Colonic mucosa (tissue), 4 donors: ENCODE measurements at regions not wholly inside any gene's neighbourhood (a gene's known extent, or its start where the extent isn't known, plus 50 kb on each side); places are given as distances from the start of the nearest gene placed in this dataset.

Experiments
- DNase-seq: peaks from one replicate; pipeline ENCODE4 v3.0.0-alpha.2; 2020
- H3K27ac ChIP-seq: fragments of 200-600 bp; one replicate; pipeline ENCODE4 v1.8.0; 2021
- H3K27me3 ChIP-seq: fragments of 200-600 bp; one replicate; pipeline ENCODE4 v1.8.0; 2021
- H3K36me3 ChIP-seq: fragments of 200-600 bp; one replicate; pipeline ENCODE4 v1.8.0; 2021
- H3K4me1 ChIP-seq: fragments of 200-600 bp; one replicate; pipeline ENCODE4 v1.8.0; 2021; ENCODE audit warnings: mild to moderate bottlenecking
- H3K4me3 ChIP-seq: fragments of 200-600 bp; one replicate; pipeline ENCODE4 v1.8.0; 2021
- H3K9ac ChIP-seq, 2 donors: one replicate each; pipeline ENCODE4 v1.7.0; 2013; ENCODE audit warnings: control low read depth in 2 of 2, low read depth in 2 of 2, low read length in 2 of 2
- H3K9me3 ChIP-seq: fragments of 200-600 bp; one replicate; pipeline ENCODE4 v1.8.0; 2021
- intact Hi-C: fragments of 100-400 bp; cut with DNase I; formaldehyde crosslinking; loops from one replicate; pipeline ENCODE4 v1.14.1; 2022
- TF ChIP-seq, protein P1 (sequence below): fragments of 200-600 bp; IDR thresholded peaks from one replicate; pipeline ENCODE4 v1.8.0; 2022; ENCODE audit warnings: antibody characterized with exemption, mild to moderate bottlenecking
- donor health status: healthy.
- donor health status: DM: no; HTN: no; CAD: no.
- donor health status: DM: no; HTN: no; CAD: no.

DNA sequence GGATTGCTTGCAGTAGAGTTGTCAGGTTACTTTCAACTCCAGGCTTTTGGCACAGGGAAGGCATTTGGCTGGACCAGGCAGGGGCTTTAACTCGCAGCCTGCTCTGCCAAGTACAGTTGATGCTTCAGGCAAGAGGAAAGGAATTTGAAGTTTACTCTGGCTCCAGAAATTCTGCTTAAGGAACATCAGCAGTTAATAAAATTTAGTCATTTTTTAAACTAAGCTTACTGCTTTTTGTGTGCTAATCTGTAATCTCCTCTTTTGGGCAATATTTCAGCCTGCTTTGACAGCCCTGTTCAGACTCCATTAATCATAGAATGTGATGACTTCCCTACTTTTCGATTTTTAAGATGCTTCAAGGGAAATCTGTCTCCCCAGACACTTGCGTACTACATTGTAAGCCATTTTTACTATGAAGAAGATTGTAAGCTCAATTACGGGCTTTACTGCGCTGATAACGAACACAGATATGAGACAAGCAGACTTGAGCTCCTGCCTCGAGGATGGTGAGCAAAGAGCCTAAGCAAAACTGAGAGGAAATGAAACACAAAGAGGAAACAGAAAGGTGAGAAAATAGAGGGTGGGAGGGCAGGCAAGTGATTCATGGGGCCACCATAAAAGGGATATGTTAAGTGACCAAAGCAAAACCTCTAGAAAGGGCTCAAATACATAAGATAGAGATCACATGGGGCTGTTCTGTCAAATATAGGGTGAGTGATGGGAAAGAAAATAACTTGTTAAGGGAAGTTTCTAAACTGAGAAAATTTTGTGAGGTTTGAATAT, 76.6 kb upstream of the VAV3 start:
- H3K27ac ChIP-seq = no peak overlapping the region
- TF ChIP-seq, protein P1, sequence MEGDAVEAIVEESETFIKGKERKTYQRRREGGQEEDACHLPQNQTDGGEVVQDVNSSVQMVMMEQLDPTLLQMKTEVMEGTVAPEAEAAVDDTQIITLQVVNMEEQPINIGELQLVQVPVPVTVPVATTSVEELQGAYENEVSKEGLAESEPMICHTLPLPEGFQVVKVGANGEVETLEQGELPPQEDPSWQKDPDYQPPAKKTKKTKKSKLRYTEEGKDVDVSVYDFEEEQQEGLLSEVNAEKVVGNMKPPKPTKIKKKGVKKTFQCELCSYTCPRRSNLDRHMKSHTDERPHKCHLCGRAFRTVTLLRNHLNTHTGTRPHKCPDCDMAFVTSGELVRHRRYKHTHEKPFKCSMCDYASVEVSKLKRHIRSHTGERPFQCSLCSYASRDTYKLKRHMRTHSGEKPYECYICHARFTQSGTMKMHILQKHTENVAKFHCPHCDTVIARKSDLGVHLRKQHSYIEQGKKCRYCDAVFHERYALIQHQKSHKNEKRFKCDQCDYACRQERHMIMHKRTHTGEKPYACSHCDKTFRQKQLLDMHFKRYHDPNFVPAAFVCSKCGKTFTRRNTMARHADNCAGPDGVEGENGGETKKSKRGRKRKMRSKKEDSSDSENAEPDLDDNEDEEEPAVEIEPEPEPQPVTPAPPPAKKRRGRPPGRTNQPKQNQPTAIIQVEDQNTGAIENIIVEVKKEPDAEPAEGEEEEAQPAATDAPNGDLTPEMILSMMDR = no peak
- no peak for DNase-seq
- H3K9me3 ChIP-seq = no peaks in the 10 kb centered on the region
- H3K4me3 ChIP-seq = no peak overlapping the region
- no peaks in the 10 kb centered on the region for H3K36me3 ChIP-seq
- H3K27me3 ChIP-seq = no peaks in the 10 kb centered on the region
- intact Hi-C loops = no loop called here
- no peaks in the 10 kb centered on the region for H3K4me1 ChIP-seq
- H3K9ac ChIP-seq = no peak overlapping the region

DNA sequence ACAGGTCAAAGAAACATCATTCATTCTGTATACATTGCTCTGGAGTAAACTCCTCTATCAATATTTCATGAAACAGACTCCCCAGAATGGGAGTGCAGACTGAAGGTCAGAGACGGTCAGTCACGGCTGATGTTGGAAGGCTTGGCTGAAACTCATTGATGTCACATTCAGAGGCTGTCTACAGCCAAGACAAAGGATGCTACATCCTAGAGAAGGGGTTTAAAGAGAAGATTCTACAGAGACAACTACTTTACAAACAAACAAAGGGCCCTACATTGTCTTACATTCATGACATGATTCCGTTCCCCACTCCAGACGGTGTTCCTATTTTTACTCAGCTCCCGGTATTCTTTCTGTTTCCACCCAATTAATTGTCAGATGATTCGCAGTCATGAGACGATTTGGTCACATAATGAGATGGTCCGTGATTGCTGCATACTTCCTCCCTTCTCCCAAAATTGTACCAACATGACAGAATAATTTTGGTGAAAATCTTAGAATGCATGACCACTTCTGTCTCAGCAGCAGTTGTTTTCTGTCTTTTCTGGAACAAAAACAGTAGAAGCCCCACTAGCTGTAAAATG, 73.8 kb upstream of the VAV3 start:
- Histone ChIP-seq H3K4me1 (no peaks in the 10 kb centered on the region), H3K27me3 (no peaks in the 10 kb centered on the region)
- DNase-seq = no peak

DNA sequence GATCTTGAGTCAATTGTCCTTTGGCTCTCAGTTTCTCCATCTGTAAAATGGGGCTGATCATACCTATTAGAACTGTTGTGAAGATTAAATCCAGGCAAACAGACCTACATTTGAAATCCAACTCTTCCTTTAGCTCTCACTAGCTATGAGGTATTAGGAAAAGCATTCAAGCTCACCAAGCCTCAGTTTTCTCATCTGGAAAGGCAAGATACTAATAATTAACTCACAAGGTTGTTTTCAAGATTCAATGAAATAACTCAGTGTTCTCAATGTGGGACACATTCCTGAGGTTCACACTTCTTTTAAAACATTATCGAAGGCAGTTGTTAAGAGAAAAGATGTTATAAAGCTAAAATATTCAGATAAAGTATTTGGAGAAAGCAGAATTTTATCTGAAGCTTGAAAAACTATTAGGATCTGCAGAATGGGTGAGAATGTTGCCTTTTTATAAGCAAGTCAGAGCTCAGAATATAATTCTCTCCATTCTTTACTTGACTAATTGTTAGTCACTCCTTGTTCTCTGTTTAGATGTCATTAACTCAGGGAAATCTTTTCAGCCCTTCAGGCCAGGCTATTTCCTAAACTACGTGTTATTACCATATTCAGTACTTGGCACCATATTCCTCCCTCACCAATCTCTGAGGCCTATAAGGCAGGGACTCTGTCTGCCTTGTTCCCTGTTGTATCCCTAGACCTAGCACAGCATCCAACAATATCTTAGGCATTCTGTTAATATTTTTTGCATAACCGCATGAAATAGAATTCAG, 72.0 kb upstream of the VAV3 start:
- Histone ChIP-seq H3K36me3 (no peaks in the 10 kb centered on the region), H3K4me1 (no peaks in the 10 kb centered on the region), H3K27ac (no peak overlapping the region), H3K27me3 (no peaks in the 10 kb centered on the region), H3K9ac (no peak overlapping the region), H3K4me3 (no peak overlapping the region), H3K9me3 (no peaks in the 10 kb centered on the region)
- intact Hi-C loops = no loop called here
- TF ChIP-seq, protein P1 = no peak
- no peak for DNase-seq

More for the DNA sequence above, 73.8 kb upstream of the VAV3 start:
- Histone ChIP-seq H3K36me3 (no peaks in the 10 kb centered on the region), H3K9ac (no peak overlapping the region), H3K4me3 (no peak overlapping the region), H3K27ac (no peak overlapping the region), H3K9me3 (no peaks in the 10 kb centered on the region)
- TF ChIP-seq, protein P1 = no peak
- intact Hi-C loops = no loop called here

DNA sequence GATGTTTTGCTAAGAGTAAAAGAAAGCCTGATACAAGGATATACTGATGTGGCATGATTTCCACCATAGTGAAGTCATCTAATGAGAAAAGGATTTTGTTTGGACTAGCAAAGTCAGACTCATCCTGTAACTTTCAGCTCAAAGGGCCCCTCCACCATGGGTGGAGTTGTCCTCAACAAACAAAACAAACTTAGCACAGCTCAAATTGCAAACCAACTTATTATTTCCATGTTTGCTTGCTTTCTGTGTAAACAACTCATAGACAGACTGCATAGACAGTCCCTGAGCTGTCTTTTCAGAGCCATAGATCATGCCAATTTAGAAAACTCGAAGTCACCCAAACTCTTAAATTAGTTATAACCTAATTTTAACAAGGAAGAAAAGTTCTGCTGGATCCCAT, 69.4 kb upstream of the VAV3 start:
- Histone ChIP-seq H3K27ac (no peak overlapping the region), H3K4me1 (no peaks in the 10 kb centered on the region), H3K27me3 (no peaks in the 10 kb centered on the region), H3K36me3 (no peaks in the 10 kb centered on the region), H3K4me3 (no peak overlapping the region), H3K9ac (no peak overlapping the region), H3K9me3 (no peaks in the 10 kb centered on the region)
- intact Hi-C loops = no loop called here
- no peak for DNase-seq
- TF ChIP-seq, protein P1 = no peak

DNA sequence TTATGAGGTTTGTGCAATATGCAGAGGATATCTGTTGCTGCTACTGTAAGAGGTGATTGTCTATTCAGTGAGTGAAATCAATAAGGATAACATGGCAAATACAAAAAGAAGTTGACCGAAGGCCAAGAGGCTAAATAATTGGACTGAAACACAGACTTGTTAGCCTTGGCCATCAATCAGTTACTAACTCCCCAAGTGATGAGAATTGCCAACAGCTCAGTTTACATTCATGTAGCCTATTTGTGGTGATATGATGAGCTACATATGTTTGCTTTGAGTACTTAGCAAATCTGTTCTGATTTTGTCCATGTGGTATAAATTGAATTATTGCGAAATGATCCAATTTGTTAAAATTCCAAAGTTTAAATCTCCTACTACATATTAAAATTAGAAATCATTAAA, 68.6 kb upstream of the VAV3 start:
- Histone ChIP-seq H3K9me3 (no peaks in the 10 kb centered on the region), H3K27ac (no peak overlapping the region), H3K4me1 (no peaks in the 10 kb centered on the region), H3K9ac (no peak overlapping the region), H3K4me3 (no peak overlapping the region), H3K27me3 (no peaks in the 10 kb centered on the region), H3K36me3 (no peaks in the 10 kb centered on the region)
- TF ChIP-seq, protein P1 = no peak
- intact Hi-C loops = no loop called here
- no peak for DNase-seq
